Activated naive CD4-positive, alpha-beta T cell treated with anti-CD3 and anti-CD28 coated beads, Interleukin-2, amount 50 U/mL, for 72 hours (primary cell): ENCODE measurements at regions not wholly inside any gene's neighbourhood (a gene's known extent, or its start where the extent isn't known, plus 50 kb on each side); places are given as distances from the start of the nearest gene placed in this dataset.

ENCODE experiments used
- ATAC-seq, 2 donors: fragments of 150-1000 bp; cut with Tn5 transposase; 2 replicates each; pipeline ENCODE4 v1.10.0; 2021; ENCODE audit warnings: mild to moderate bottlenecking in 2 of 2, moderate library complexity in 2 of 2
- DNase-seq, 2 donors: peaks; one replicate each; pipeline ENCODE4 v3.0.0; 2021 to 2022; ENCODE audit warnings: low spot score in 2 of 2
- H3K27ac Mint-ChIP-seq, 2 donors: one replicate each; pipeline ENCODE4 v1.8.0; 2022; ENCODE audit warnings: mild to moderate bottlenecking in 2 of 2, mixed read lengths in 2 of 2
- H3K36me3 Mint-ChIP-seq, 2 donors: one replicate each; pipeline ENCODE4 v1.8.0; 2022; ENCODE audit warnings: mixed read lengths in 2 of 2
- H3K9me3 Mint-ChIP-seq, 2 donors: one replicate each; pipeline ENCODE4 v1.8.0; 2022; ENCODE audit warnings: mixed read lengths in 2 of 2

DNA sequence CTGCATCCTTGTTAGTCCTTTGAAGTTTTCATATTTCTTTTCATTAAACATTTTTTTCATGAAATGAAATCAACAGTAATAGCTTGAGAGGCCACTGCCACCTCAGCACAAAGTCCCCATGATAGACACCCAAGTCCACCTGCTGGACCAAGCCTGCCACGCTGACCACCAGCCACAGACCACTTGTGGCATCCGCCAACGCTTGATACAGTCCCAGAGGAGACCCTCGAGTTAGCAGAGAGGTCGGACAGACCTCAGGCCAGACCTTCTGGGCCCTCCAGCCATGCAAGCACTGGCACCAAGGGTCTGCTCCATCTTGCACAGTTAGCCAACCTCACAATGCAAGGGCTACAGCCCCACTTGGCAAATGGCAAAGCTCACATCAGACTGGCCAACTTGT is 91.8 kb upstream of the RTL6 start:
- H3K9me3 Mint-ChIP-seq, result no peaks in the 10 kb centered on the region
- no peaks in the 10 kb centered on the region for H3K36me3 Mint-ChIP-seq
- H3K27ac Mint-ChIP-seq, result no peak overlapping the region
- DNase-seq (no peak), ATAC-seq (no peak)

GRCh38 chr22:44588348-44588747 is 90.3 kb upstream of the RTL6 start:
- Mint-ChIP-seq H3K9me3 (no peaks in the 10 kb centered on the region), H3K36me3 (no peaks in the 10 kb centered on the region), H3K27ac (no peak overlapping the region)
- DNase-seq (no peak), ATAC-seq (no peak)

- H3K9me3 Mint-ChIP-seq, result no peaks in the 10 kb centered on the region
- no peak for DNase-seq
- no peak for ATAC-seq
- H3K27ac Mint-ChIP-seq, result no peak overlapping the region
- H3K36me3 Mint-ChIP-seq, result no peaks in the 10 kb centered on the region
Observed at GRCh38 chr22:44587737-44588310, 89.8 kb upstream of the RTL6 start.

DNA sequence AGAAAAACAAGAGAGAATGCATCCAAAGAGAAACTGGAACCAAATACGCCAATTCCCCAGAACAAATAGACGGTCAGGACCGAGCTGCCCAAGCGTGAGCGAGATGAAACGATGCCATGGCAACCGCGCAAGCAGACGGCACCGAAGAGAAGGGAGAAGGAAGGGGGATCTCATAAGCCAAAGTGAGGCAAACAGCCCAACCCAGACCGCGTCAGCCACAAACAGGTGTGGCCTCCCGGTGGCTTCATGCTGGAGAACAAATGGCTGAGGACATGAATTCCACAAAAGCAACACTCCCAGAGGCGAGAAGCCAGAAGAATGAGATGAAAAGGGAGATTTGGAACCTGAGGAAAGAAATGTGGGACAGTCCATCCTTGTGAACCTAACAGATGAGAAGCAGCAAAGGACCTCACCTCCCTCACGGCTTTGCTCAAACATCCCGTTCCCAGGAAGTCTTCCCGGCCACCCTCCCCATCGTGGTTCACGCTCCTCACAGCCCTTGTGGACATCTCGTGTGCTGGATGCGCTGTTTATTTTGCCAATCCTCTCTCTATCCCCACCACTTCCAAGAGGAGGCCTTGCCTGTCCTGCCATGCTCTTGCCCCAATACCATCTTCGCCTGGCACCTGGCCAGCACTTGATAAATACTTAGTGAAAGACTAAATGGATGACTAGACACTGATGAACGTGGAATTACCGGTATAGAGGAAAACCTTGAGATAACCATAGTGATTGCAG is 89.1 kb upstream of the RTL6 start:
- no peaks in the 10 kb centered on the region for H3K36me3 Mint-ChIP-seq
- ATAC-seq, result no peak
- no peak for DNase-seq
- peak overlapping the region in 1 of 2 donors; percentile 25 for H3K27ac Mint-ChIP-seq
- H3K9me3 Mint-ChIP-seq, result no peaks in the 10 kb centered on the region

GRCh38 chr22:44586351-44586990 is 88.4 kb upstream of the RTL6 start:
- Mint-ChIP-seq H3K9me3 (no peaks in the 10 kb centered on the region), H3K27ac (peak overlapping the region in 1 of 2 donors; percentile 79), H3K36me3 (no peaks in the 10 kb centered on the region)
- DNase-seq (no peak), ATAC-seq (no peak)

DNA sequence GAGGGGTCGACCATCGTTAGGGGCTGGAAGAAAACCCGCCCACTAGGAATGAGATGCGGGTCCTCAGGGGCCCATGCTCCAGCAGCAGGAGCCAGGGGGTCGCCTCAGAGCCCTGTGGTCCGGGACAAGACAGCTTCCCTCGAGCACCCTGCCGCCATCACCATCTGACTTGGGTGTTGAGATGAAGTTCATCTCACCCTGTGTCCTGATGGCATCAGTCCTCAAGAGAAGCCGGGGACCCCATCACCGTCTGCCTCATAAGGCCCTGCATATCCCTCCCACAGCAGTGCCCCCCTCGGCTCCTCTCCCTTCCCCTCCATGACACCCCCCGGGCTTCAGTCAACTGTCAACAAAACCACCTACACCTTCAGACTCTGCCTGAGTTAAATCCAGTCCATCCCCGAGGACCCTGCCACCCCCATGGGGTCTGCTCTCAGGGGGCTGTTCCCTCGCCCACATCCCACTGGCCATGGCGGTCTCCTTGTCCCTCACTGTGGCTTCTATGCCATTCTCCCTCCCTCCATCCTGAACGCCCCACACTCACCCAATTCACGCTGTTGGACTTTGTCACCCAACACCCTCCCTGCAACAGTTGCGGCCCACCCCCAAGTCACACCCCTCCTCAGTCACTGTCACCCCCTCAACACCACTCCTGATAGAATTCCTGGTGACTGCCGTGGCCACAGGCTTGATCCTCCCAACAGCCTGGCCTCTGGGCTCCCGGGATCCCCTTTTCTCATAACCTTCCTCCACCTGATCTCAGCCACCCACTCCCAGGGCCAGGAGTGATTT is 87.7 kb upstream of the RTL6 start:
- Mint-ChIP-seq H3K27ac (peak overlapping the region in 1 of 2 donors; percentile 79), H3K36me3 (no peaks in the 10 kb centered on the region), H3K9me3 (no peaks in the 10 kb centered on the region)
- no peak for DNase-seq
- no peak for ATAC-seq

DNA sequence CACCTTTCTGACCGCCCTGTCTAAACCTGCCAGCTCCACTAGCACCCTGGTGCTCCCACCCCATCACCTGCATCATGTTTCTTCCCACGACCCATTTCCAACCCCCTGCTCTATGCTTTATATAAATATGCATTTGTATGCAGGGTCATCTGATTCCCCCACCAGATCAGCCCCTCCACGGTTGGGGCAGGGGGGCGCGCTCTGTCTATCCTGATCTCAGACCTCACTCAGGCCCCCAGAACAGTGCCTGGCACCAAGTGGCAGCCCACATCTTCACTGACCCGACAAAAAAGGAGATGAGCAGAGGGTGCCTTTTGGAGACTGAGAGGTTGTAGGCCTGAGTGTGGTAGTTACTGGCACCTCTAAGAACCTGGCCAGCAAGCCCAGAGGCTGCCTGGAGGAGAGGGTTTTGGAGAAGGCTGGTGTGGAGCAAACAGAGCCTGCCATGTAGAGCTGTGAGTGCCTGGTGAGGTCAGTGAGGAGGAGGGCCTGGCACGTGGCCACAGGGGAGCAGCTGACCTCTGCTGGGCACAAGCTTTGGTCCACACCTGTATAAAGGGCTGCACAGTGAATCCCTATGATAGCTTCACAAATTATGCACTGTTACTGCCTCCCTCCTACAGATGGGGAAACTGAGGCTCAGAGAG is 86.3 kb upstream of the RTL6 start:
- no peaks in the 10 kb centered on the region for H3K36me3 Mint-ChIP-seq
- H3K27ac Mint-ChIP-seq, result peak overlapping the region in 1 of 2 donors; percentile 44
- DNase-seq (peak in 1 of 2 donors; percentile 26), ATAC-seq (no peak)
- H3K9me3 Mint-ChIP-seq, result no peaks in the 10 kb centered on the region

DNA sequence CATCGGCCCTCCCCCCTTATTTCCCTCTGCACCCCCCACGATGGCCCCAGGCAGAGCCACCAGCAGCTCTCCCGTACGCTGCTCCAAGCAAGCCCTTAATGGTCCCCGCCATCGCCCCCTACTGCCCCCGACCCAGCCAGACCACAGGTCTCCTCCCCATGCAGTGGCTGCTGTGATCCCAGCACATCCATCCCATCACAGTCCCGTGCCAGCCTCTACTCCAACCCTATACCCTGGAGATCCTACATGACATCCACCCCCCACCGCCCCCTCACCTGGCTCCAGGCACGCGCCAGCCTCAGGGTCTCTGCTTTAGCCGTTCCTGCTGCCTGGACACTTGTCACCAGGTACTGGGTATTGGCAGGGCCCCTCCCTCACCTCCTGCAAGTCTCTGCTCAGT is 85.8 kb upstream of the RTL6 start:
- ATAC-seq, result no peak
- no peak for DNase-seq
- no peak overlapping the region for H3K27ac Mint-ChIP-seq
- no peaks in the 10 kb centered on the region for H3K9me3 Mint-ChIP-seq
- H3K36me3 Mint-ChIP-seq, result no peaks in the 10 kb centered on the region

- H3K27ac Mint-ChIP-seq, result no peak overlapping the region
- no peak for ATAC-seq
- no peaks in the 10 kb centered on the region for H3K36me3 Mint-ChIP-seq
- DNase-seq, result peak in 1 of 2 donors; percentile 30
- no peaks in the 10 kb centered on the region for H3K9me3 Mint-ChIP-seq
Observed at GRCh38 chr22:44583061-44583760, 85.2 kb upstream of the RTL6 start.

- Mint-ChIP-seq H3K9me3 (no peaks in the 10 kb centered on the region), H3K36me3 (no peaks in the 10 kb centered on the region), H3K27ac (no peak overlapping the region)
- DNase-seq (peak in 1 of 2 donors; percentile 34), ATAC-seq (no peak)
Observed at GRCh38 chr22:44582016-44582415, 84.0 kb upstream of the RTL6 start.

GRCh38 chr22:44581096-44581435 is 83.0 kb upstream of the RTL6 start:
- Mint-ChIP-seq H3K27ac (no peak overlapping the region), H3K9me3 (no peaks in the 10 kb centered on the region), H3K36me3 (no peaks in the 10 kb centered on the region)
- DNase-seq, result no peak
- ATAC-seq, result no peak

- Mint-ChIP-seq H3K27ac (peak overlapping the region in 1 of 2 donors; percentile 60), H3K9me3 (no peaks in the 10 kb centered on the region), H3K36me3 (no peaks in the 10 kb centered on the region)
- peak in 1 of 2 donors; percentile 30 for DNase-seq
- ATAC-seq, result no peak
Observed at GRCh38 chr22:44580176-44581095, 82.4 kb upstream of the RTL6 start.

- Mint-ChIP-seq H3K27ac (no peak overlapping the region), H3K9me3 (no peaks in the 10 kb centered on the region), H3K36me3 (no peaks in the 10 kb centered on the region)
- ATAC-seq (no peak), DNase-seq (peak in 1 of 2 donors; percentile 39)
Observed at GRCh38 chr22:44578516-44579230, 80.6 kb upstream of the RTL6 start.

GRCh38 chr22:44578110-44578457 is 80.1 kb upstream of the RTL6 start:
- DNase-seq (peak in 1 of 2 donors; percentile 3), ATAC-seq (no peak)
- Mint-ChIP-seq H3K36me3 (no peaks in the 10 kb centered on the region), H3K9me3 (no peaks in the 10 kb centered on the region), H3K27ac (no peak overlapping the region)
